K562 (cell line): ENCODE measurements at regions not wholly inside any gene's neighbourhood (a gene's known extent, or its start where the extent isn't known, plus 50 kb on each side); places are given as distances from the start of the nearest gene placed in this dataset.

Experiments used
- ATAC-seq: fragments of 200-7000 bp; cut with Tn5 transposase; 3 replicates; pipeline ENCODE4 v1.9.1; 2020; ENCODE audit warnings: moderate library complexity
- BruUV-seq: library from RNA; stranded (reverse); fragments of 400-500 nt; replicated peaks from 2 replicates; lab custom pipeline; 2021; lab: Mats Ljungman, UMichigan
- CTCF ChIA-PET: fragments of 300-600 bp; formaldehyde crosslinking; extraction: SDS; loops from one replicate; lab custom pipeline; 2021; ENCODE audit warnings: low intra/inter-chr PET ratio; lab: Yijun Ruan, JAX
- POLR2A ChIA-PET: fragments of 300-600, 350-650 bp; sonication (Branson Sonifier 250); formaldehyde crosslinking; extraction: SDS; loops from one replicate; lab custom pipeline; 2021; ENCODE audit warnings: antibody characterized with exemption, inconsistent platforms; lab: Yijun Ruan, JAX
- DNase-seq, 4 experiments: peaks; one replicate each; pipeline versions ENCODE4 v3.0.0 to v3.0.0-alpha.2; 2011 to 2018; ENCODE audit warnings: low spot score in 3 of 4, mixed read lengths in 3 of 4; ENCODE audit errors: extremely low read depth in 1 of 4
- FAIRE-seq: peaks from 2 replicates; lab custom pipeline; 2011; peaks lifted over from hg19 to GRCh38; lab: Jason Lieb, UNC
- H2AFZ ChIP-seq: 2 replicates; pipeline ENCODE4 v1.6.0; 2011; ENCODE audit warnings: low read depth, low read length, control low read depth, inconsistent platforms
- H3K27ac ChIP-seq: fragments of 200-600 bp; 3 replicates; pipeline ENCODE4 v1.8.0; 2011; ENCODE audit warnings: low read depth, mild to moderate bottlenecking, control low read depth, inconsistent platforms, low read length, moderate library complexity, mixed read lengths; ENCODE audit errors: extremely low read depth
- H3K27me3 ChIP-seq, 2 experiments: fragments of 300-600 bp in 1 of 2; 2 replicates in 1 of 2; 3 replicates in 1 of 2; pipeline versions ENCODE4 v1.6.0 to v1.8.0; 2011; ENCODE audit warnings: inconsistent platforms in 2 of 2, low read length in 2 of 2, mild to moderate bottlenecking in 1 of 2, mixed read lengths in 1 of 2, moderate library complexity in 1 of 2; ENCODE audit not compliant: control insufficient read depth in 2 of 2, insufficient read depth in 2 of 2
- H3K36me3 ChIP-seq: fragments of 300-600 bp; 3 replicates; pipeline ENCODE4 v1.8.0; 2011; ENCODE audit warnings: mild to moderate bottlenecking, low read length, inconsistent platforms; ENCODE audit not compliant: control insufficient read depth, insufficient read depth
- H3K4me1 ChIP-seq, 2 experiments: fragments of 200-600 bp in 1 of 2; replicated peaks in 1 of 2; 2 replicates in 1 of 2; 3 replicates in 1 of 2; pipeline versions ENCODE4 v1.5.1 to v1.8.0; 2011; ENCODE audit warnings: inconsistent platforms in 2 of 2, low read length in 2 of 2, mild to moderate bottlenecking in 1 of 2, mixed read lengths in 1 of 2, moderate library complexity in 1 of 2; ENCODE audit not compliant: control insufficient read depth in 2 of 2, insufficient read depth in 2 of 2
- H3K4me2 ChIP-seq: 2 replicates; pipeline ENCODE4 v1.6.1; 2011; ENCODE audit warnings: low read length, control low read depth, inconsistent platforms, mixed read lengths; ENCODE audit not compliant: insufficient read depth
- H3K4me3 ChIP-seq: fragments of 200-600 bp; sonication (generic), shearing (Covaris generic); 2 replicates; pipeline ENCODE4 v1.5.1; 2016; ENCODE audit warnings: control low read depth, inconsistent platforms
- H3K79me2 ChIP-seq: fragments of 200-600 bp; 3 replicates; pipeline ENCODE4 v1.8.0; 2011; ENCODE audit warnings: low read length, inconsistent platforms; ENCODE audit not compliant: control insufficient read depth, insufficient read depth
- H3K9ac ChIP-seq, 2 experiments: 2 replicates each; pipeline versions ENCODE4 v1.6.0 to v1.6.1; 2011; ENCODE audit warnings: low read depth in 2 of 2, low read length in 2 of 2, control low read depth in 1 of 2, inconsistent platforms in 1 of 2, mild to moderate bottlenecking in 1 of 2, mixed read lengths in 1 of 2; ENCODE audit not compliant: insufficient read depth in 1 of 2
- H3K9me1 ChIP-seq: one replicate; pipeline ENCODE4 v1.6.0; 2011; ENCODE audit warnings: inconsistent platforms, mild to moderate bottlenecking, low read length, moderate library complexity; ENCODE audit not compliant: control insufficient read depth, insufficient read depth
- H3K9me3 ChIP-seq: replicated peaks from 2 replicates; pipeline ENCODE4 v1.5.1; 2011; ENCODE audit warnings: low read depth, low read length, inconsistent platforms; ENCODE audit not compliant: control insufficient read depth, insufficient read depth
- H4K20me1 ChIP-seq: replicated peaks from 2 replicates; pipeline ENCODE4 v1.6.1; 2011; ENCODE audit warnings: low read length, inconsistent platforms, mixed read lengths; ENCODE audit not compliant: control insufficient read depth, insufficient read depth
- HMG20A ChIP-seq: fragments of 450-650 bp; formaldehyde crosslinking; conservative IDR thresholded peaks from 2 replicates; pipeline ENCODE4 v1.4.0; 2020; ENCODE audit warnings: mild to moderate bottlenecking, mixed read lengths
- NFE2 ChIP-seq: IDR thresholded peaks from 2 replicates; pipeline ENCODE4 v1.6.1; 2014; ENCODE audit warnings: antibody characterized with exemption, low read depth
- THAP12 ChIP-seq: fragments of 250-450 bp; sonication (Bioruptor Pico); IDR thresholded peaks from 2 replicates; pipeline ENCODE4 v1.9.0; 2021; ENCODE audit warnings: mild to moderate bottlenecking, inconsistent platforms
- ZNF3 ChIP-seq: fragments of 250-450 bp; sonication (Bioruptor Pico); IDR thresholded peaks from 2 replicates; pipeline ENCODE4 v1.5.0; 2021; ENCODE audit warnings: mild to moderate bottlenecking, moderate library complexity
- ZNF444 ChIP-seq: fragments of 250-450 bp; sonication (Bioruptor Pico); IDR thresholded peaks from 2 replicates; pipeline ENCODE4 v1.4.0; 2020; ENCODE audit warnings: mild to moderate bottlenecking, moderate library complexity
- WGBS: fragments of 100-300 bp; shearing (Covaris generic); methylation state at CpG from one replicate; pipeline ENCODE4 v1.1.6; 2016; ENCODE audit warnings: low coverage, mixed read lengths; ENCODE audit not compliant: insufficient coverage; ENCODE audit errors: missing lambda C conversion rate; 5-methylcytosine and 5-hydroxymethylcytosine counted together
- in situ Hi-C: fragments of 300-500 bp; cut with MboI; formaldehyde crosslinking; loops from 4 replicates; pipeline ENCODE4 v1.15.0; 2018; ENCODE audit warnings: inconsistent platforms, mixed read lengths
- intact Hi-C: fragments of 100-400 bp; cut with micrococcal nuclease; formaldehyde crosslinking; loops from 2 replicates; pipeline ENCODE4 v1.14.2; 2022

DNA sequence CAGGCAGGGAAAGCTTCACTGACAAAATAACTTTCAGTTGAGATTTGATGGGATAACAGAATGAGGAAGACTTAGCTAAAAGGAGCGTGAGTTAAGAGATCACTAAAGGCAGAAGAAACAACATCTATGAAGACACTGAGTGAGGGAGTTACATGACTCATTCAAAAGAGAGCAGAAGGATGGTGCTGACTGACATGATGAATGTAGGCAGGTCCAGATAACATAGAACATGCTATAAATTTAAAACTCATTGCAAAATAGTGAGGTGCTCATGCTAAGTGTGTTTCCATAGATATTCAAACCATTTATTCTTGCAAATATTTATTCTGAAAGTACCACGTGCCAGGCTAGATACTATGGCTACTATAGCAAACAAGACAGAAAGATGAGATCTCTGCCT lies 116.4 kb upstream of the DGKB start:
- ChIA-PET CTCF (no interaction called here), POLR2A (no interaction called here)
- no peaks in the 10 kb centered on the region for H3K9me3 ChIP-seq
- no peak overlapping the region for H2AFZ ChIP-seq
- in situ Hi-C loops (no loop called here), intact Hi-C loops (loop anchor here (10.0 kb wide), 1 partner anchor 1734 kb away; no protein-coding TSS in a partner anchor)
- 0% methylated on average over 2 of the region's 2 CpGs for WGBS
- H3K4me2 ChIP-seq: no peak overlapping the region
- ATAC-seq: no peak
- BruUV-seq: no TSS peak
- H3K27me3 ChIP-seq: no peaks in the 10 kb centered on the region
- no peaks in the 10 kb centered on the region for H3K4me1 ChIP-seq
- DNase-seq: no peak
- no peaks in the 10 kb centered on the region for H3K79me2 ChIP-seq
- FAIRE-seq: no peak
- H3K36me3 ChIP-seq: no peaks in the 10 kb centered on the region
- no peaks in the 10 kb centered on the region for H4K20me1 ChIP-seq
- no peak overlapping the region for H3K27ac ChIP-seq
- no peak overlapping the region for H3K9ac ChIP-seq
- H3K4me3 ChIP-seq: no peak overlapping the region
- H3K9me1 ChIP-seq: no peaks in the 10 kb centered on the region
- TF ChIP-seq HMG20A (CRISPR knock-in tag) (no peak), ZNF444 (no peak), ZNF3 (CRISPR knock-in tag) (no peak), NFE2 (no peak), THAP12 (CRISPR knock-in tag) (no peak)
- TF ChIP-seq, all 486 proteins: peak for 0
